ENCODE measurements at regions not wholly inside any gene's neighbourhood (a gene's known extent, or its start where the extent isn't known, plus 50 kb on each side); places are given as distances from the start of the nearest gene placed in this dataset.
A peak's percentile ranks its signal among the peaks of the same experiment; 100 is the strongest.

DNA sequence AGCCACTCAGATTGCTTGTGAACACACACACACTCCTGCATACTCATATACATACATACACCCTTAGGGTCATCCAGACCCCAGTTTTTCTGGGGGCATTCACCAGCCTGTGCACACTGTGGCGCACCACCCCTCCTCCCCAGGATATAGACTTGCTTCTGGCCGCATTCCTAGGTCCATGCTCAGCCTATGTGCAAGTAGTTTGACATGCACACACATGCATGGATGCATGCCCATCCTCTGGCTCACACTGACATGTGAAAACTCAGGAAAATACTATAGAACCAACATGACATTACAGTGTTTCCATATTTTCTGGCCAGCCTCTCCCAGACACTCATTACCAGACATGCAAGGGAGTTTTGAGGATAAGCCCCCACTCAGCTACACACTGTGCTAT, 79.3 kb upstream of the POLG start:
- H3K36me3 Mint-ChIP-seq (ENCODE audit: insufficient read depth) = no peaks in the 10 kb centered on the region
- TF ChIP-seq, protein P1, sequence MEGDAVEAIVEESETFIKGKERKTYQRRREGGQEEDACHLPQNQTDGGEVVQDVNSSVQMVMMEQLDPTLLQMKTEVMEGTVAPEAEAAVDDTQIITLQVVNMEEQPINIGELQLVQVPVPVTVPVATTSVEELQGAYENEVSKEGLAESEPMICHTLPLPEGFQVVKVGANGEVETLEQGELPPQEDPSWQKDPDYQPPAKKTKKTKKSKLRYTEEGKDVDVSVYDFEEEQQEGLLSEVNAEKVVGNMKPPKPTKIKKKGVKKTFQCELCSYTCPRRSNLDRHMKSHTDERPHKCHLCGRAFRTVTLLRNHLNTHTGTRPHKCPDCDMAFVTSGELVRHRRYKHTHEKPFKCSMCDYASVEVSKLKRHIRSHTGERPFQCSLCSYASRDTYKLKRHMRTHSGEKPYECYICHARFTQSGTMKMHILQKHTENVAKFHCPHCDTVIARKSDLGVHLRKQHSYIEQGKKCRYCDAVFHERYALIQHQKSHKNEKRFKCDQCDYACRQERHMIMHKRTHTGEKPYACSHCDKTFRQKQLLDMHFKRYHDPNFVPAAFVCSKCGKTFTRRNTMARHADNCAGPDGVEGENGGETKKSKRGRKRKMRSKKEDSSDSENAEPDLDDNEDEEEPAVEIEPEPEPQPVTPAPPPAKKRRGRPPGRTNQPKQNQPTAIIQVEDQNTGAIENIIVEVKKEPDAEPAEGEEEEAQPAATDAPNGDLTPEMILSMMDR (IDR thresholded peaks at IDR 0.05; ENCODE audit: unreplicated experiment) = no peak
- H3K4me3 Mint-ChIP-seq (ENCODE audit: low read depth) = no peak overlapping the region
- no peaks in the 10 kb centered on the region for H3K9me3 Mint-ChIP-seq (ENCODE audit: low read depth)
- no peak overlapping the region for H3K27ac Mint-ChIP-seq
- no peak for DNase-seq (ENCODE audit: low spot score, unreplicated experiment)
- peaks cover under 1% of the 10 kb centered on the region for H3K4me1 Mint-ChIP-seq (ENCODE audit: low read depth)
- H3K27me3 Mint-ChIP-seq = peaks cover 96% of the 10 kb centered on the region

- DNase-seq (ENCODE audit: low spot score, unreplicated experiment) = no peak
- TF ChIP-seq, protein P1 (IDR thresholded peaks at IDR 0.05; ENCODE audit: unreplicated experiment) = no peak
- Mint-ChIP-seq H3K36me3 (ENCODE audit: insufficient read depth) (no peaks in the 10 kb centered on the region), H3K4me1 (ENCODE audit: low read depth) (peaks cover 3% of the 10 kb centered on the region), H3K27me3 (peaks cover 96% of the 10 kb centered on the region), H3K9me3 (ENCODE audit: low read depth) (no peaks in the 10 kb centered on the region), H3K4me3 (ENCODE audit: low read depth) (no peak overlapping the region), H3K27ac (no peak overlapping the region)
Observed at GRCh38 chr15:89412905-89413411, 78.3 kb upstream of the POLG start.

- no peak overlapping the region for H3K4me3 Mint-ChIP-seq (ENCODE audit: low read depth)
- H3K9me3 Mint-ChIP-seq (ENCODE audit: low read depth) = no peaks in the 10 kb centered on the region
- no peak for DNase-seq (ENCODE audit: low spot score, unreplicated experiment)
- TF ChIP-seq, protein P1 (IDR thresholded peaks at IDR 0.05; ENCODE audit: unreplicated experiment) = no peak
- no peak overlapping the region for H3K27ac Mint-ChIP-seq
- peaks cover 9% of the 10 kb centered on the region for H3K4me1 Mint-ChIP-seq (ENCODE audit: low read depth)
- no peaks in the 10 kb centered on the region for H3K36me3 Mint-ChIP-seq (ENCODE audit: insufficient read depth)
- peaks cover 98% of the 10 kb centered on the region for H3K27me3 Mint-ChIP-seq
Observed at GRCh38 chr15:89410039-89410435, 75.4 kb upstream of the POLG start.

GRCh38 chr15:89409184-89410038, 74.8 kb upstream of the POLG start:
- no peak overlapping the region for H3K27ac Mint-ChIP-seq
- TF ChIP-seq, protein P1 (IDR thresholded peaks at IDR 0.05; ENCODE audit: unreplicated experiment) = no peak
- H3K4me3 Mint-ChIP-seq (ENCODE audit: low read depth) = no peak overlapping the region
- H3K27me3 Mint-ChIP-seq = peaks cover 98% of the 10 kb centered on the region
- no peaks in the 10 kb centered on the region for H3K9me3 Mint-ChIP-seq (ENCODE audit: low read depth)
- peaks cover 9% of the 10 kb centered on the region for H3K4me1 Mint-ChIP-seq (ENCODE audit: low read depth)
- DNase-seq (ENCODE audit: low spot score, unreplicated experiment) = no peak
- H3K36me3 Mint-ChIP-seq (ENCODE audit: insufficient read depth) = no peaks in the 10 kb centered on the region

GRCh38 chr15:89408372-89409183, 74.0 kb upstream of the POLG start:
- no peaks in the 10 kb centered on the region for H3K9me3 Mint-ChIP-seq (ENCODE audit: low read depth)
- peak overlapping the region; percentile 52 for H3K4me3 Mint-ChIP-seq (ENCODE audit: low read depth)
- H3K27ac Mint-ChIP-seq = peak overlapping the region; percentile 38

More at GRCh38 chr15:89408372-89409183, 74.0 kb upstream of the POLG start:
- H3K27me3 Mint-ChIP-seq = peaks cover 98% of the 10 kb centered on the region
- no peaks in the 10 kb centered on the region for H3K36me3 Mint-ChIP-seq (ENCODE audit: insufficient read depth)
- no peak for DNase-seq (ENCODE audit: low spot score, unreplicated experiment)
- H3K4me1 Mint-ChIP-seq (ENCODE audit: low read depth) = peaks cover 9% of the 10 kb centered on the region
- TF ChIP-seq, protein P1 (IDR thresholded peaks at IDR 0.05; ENCODE audit: unreplicated experiment) = no peak

Measured in progenitor cell of endocrine pancreas (in vitro differentiated cells).